GM23248 (cell line): ENCODE measurements at regions not wholly inside any gene's neighbourhood (a gene's known extent, or its start where the extent isn't known, plus 50 kb on each side); places are given as distances from the start of the nearest gene placed in this dataset.

Experiments used
- EZH2 ChIP-seq: fragments of 200-600 bp; sonication (generic); IDR thresholded peaks from 2 replicates; pipeline ENCODE4 v1.6.1; 2018; ENCODE audit warnings: antibody characterized with exemption, mild to moderate bottlenecking; ENCODE audit not compliant: insufficient read depth, poor library complexity, severe bottlenecking
- EZH2phosphoT487 ChIP-seq: fragments of 200-600 bp; sonication (generic); IDR thresholded peaks from 2 replicates; pipeline ENCODE4 v1.6.1; 2018; ENCODE audit warnings: antibody characterized with exemption, moderate library complexity, mild to moderate bottlenecking, low read depth; ENCODE audit not compliant: insufficient read depth

- TF ChIP-seq EZH2 (no peak), EZH2phosphoT487 (no peak)
Observed at GRCh38 chr2:15074319-15074718, 441.8 kb downstream of the LRATD1 start.
